ENCODE measurements at regions not wholly inside any gene's neighbourhood (a gene's known extent, or its start where the extent isn't known, plus 50 kb on each side); places are given as distances from the start of the nearest gene placed in this dataset.

DNA sequence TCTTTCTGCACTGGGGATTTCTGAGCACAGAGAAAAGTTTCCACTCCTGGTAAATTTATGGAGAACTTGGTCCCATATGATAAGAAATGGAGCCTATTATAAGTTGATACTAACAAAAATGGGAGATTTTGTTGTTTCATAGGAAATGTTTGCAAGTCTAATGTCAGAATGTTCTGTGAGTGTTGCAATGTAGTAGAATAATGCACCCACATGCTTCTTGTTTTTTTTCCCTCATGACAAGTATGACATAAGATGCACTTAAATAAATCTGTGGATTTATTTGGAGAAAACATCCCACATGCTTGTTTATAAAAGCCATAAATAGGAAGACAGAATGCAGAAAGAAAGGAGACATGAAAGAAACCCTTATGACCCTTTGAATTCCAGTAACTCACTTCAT is 50.8 kb upstream of the KCNJ6 start:
- intact Hi-C loops (cut with DNase I) = no loop called here

DNA sequence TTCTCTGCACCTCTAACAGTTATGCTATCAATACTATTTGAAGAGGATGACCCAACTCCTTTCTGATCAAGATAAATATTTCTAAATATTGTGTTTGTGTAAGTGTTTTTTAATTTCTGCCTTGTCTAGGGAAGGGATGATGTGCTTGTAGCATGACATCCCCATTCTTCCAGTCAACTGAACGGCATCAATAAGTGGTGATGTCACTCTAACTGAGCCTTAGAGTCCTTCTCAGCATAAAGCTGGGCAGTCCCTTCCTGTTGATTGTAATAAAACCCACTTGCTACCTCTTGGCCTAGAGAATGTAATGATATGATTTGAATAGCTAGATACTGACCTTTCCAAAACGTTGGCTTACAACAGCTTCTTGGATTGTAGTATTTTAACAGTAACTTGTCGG is 52.5 kb upstream of the KCNJ6 start:
- DNase-seq (ENCODE audit: low spot score) = no peak
- intact Hi-C loops (cut with DNase I) = no loop called here

More for the DNA sequence above, 50.8 kb upstream of the KCNJ6 start:
- DNase-seq (ENCODE audit: low spot score) = no peak

DNA sequence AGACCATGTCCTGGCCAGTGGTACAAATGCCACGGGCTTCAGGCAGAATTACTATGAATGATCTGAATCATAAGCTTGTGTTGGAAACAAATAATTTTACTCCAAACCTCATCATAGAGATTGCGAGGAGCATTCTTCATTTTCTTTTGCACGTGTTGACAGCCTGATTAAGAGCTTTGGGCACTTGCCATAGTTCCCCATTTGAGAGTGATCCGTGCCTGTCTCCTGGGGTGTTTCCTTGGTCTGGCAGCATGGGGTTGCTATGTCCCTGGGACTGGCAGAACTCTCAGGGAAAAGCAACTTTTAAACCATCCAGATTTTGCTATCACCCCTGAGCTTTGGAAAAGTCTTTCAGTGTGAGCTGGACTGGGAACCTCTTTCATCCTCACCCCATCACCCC is 54.3 kb upstream of the KCNJ6 start:
- intact Hi-C loops (cut with DNase I) = no loop called here
- DNase-seq (ENCODE audit: low spot score) = no peak

DNA sequence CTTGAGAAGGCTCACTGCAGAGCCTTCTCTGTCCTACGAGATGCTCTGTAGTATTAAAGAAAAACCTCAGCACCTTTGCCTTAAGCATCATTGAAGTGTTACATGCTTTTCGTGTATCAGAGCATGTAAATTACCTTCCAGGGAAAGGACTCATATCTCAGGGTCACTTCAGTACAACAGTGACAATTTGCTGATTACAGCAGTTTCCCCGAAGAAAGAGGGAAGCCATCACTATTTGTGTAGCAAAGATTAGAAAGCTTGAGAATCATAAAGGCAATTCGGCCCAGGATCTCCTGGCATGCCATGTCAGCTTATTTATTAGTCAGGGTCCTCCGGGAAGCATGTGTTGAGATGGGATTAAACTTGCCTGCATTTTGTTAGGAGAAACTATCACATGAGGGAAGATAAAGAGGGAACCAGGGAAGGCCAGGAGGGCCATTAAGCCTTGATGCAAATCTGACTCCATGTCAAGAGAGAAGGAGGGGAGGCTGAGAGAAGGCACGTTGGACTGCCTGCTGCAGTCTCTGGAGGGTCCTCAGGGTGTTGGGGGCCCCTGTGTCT is 55.2 kb upstream of the KCNJ6 start:
- no peak for DNase-seq (ENCODE audit: low spot score)
- intact Hi-C loops (cut with DNase I) = no loop called here

DNA sequence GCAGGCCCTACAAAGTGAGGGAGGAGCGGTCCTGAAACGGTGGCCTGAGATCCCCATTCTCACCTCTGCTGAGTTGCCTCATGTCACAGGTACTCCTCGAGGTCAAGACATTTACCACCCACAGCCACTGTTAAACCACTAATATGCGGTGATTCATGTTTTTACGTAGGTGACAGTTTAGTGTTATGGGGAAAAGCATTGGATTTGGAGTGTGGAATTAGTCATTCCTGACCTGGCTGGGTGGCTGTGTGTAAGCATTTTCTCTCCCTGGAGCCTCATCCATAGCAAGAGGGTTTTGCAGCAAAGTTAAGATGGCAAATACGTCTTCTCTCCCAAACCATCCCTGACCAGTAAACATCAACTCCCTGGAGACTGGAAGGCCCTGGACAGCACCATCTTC is 57.8 kb upstream of the KCNJ6 start:
- intact Hi-C loops (cut with DNase I) = no loop called here
- no peak for DNase-seq (ENCODE audit: low spot score)

DNA sequence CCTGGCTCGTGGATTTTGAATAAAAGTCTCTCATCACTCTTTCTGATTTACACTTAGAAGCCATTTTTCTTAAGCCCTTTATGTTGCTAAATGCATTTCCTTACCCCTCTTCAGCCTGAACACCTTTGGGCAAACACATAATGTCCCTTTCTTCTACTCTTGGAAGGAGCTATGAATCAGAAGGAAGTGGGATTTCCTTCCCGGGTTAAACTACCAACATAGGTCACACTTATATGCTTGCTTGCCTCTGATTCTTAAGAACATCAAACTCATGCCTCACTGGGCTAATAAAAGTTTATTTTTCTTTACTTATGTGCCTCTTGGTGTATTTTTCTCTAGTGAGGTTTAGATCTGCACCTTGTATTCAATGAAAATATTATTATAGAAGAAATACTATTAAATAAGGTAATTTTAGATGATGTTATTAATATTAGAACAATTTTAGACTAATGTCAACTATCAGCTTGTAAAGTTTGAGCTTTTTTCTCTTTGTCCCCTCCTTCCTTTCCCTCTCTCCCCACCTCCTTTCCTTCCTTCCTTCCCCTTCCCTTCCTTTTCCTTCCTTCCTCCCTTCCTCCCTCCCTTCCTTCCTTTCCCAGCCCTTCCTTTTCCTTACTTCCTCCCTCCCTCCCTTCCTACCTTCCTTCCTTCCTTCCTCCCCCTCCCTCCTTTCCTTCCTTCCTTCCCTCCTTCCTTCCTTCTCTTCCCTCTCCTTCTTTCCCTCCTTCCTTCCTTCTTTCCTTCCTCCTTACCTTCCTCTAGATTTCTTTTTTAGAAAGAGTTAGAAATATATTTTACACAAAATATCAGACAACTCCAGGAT is 66.5 kb upstream of the KCNJ6 start:
- no peak for DNase-seq (ENCODE audit: low spot score)
- intact Hi-C loops (cut with DNase I) = no loop called here

DNA sequence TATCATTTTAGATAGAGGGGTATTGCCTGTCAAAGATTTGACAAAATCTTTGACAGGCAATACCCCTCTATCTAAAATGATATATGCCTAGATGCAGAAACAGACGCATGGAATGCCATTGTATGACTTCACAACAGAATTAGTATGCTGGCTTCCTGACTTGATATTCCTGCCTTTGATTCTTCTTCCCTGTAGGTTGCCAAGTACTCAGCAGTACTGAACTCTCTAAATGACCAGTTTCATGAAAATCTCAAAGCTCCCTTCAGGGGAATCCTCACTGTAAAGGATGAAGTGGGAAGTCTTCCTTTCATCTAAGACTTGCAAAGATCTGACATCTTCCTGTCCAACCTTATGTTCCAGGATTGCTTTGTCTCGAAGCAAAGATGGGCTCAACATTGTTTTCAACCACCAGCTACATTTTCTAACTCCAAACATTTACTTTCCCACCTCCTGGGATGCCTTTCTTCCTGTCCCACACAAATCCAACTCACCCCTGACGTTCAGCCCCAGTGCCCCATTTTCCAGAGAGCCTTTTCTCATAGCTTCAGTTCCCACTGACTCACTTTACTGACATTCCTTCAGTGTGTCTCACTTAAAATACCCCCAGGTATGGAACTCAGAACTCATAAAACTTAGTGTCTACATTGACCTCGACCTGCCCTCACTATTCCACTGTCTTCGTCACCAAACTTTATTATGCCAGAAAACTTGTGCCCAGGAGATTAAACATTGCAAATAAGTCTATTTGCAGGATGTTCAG is 67.3 kb upstream of the KCNJ6 start:
- intact Hi-C loops (cut with DNase I) = no loop called here
- no peak for DNase-seq (ENCODE audit: low spot score)

DNA sequence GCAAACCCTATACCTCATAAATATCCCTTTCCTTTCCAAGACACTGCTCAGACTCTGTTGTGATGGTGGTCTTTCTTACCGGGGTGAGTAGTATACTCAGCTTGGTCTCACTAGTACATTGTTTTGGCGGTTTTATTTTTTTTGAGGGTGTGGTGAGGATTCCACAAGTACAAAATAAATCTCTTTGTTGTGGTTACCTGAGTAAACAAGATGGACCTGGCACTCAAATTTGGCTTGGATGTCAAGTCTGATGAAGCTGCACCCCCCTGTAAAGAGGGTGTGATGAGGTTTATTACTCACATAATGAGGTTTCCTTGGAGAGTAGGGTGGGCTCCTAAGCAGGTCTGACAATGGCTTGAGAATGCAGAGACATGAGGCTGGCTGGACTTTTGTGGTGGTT is 68.2 kb upstream of the KCNJ6 start:
- no peak for DNase-seq (ENCODE audit: low spot score)
- intact Hi-C loops (cut with DNase I) = no loop called here

DNA sequence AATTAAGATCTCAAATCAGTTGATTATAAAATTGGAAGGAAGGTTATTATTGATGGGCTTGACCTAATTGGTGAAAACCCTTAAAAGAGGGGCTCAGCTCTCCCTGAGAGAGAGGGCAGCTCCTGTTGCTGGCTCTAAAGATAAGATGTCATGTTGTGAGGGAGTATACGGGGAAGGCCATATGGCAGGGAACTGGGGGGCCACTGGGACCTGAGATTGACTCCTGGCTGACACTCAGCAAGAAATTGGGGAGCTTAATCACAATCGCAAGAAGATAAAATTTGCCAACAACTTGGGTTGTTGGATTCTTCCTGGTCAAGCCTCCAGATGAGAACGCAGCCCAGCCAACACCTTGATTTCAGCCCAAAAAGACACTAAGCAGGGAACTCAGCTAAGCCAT is 69.7 kb upstream of the KCNJ6 start:
- no peak for DNase-seq (ENCODE audit: low spot score)
- intact Hi-C loops (cut with DNase I) = no loop called here

DNA sequence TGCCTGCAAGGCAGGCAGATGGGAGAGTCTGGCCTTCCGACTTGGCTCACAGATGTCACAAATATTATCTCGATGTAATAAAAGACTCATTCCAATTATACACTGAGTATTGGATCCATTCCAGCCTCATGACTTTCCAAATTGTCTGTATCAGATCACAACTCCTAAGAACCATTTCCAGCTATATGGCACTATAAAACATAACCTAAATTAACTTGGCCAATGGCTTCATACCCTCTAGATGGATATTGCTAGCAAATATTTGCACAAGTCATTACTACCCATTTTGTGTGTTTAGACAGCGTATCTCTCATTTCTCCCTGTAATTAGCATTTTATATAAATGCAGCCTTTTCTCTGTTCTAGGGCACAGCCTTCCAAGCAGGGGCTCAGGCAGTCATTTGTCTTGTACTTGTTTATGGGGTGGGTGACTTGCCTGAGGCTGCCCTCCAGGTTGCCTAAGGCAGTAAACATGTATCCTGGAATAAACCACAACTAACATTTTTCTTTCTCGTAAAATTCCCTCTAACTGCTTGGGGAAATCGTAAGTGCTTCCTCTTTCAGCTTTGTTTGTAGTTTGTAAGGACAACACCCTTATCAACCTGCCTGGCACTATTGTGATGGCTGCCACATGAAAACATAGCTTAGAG is 70.6 kb upstream of the KCNJ6 start:
- DNase-seq (ENCODE audit: low spot score) = no peak
- intact Hi-C loops (cut with DNase I) = no loop called here

DNA sequence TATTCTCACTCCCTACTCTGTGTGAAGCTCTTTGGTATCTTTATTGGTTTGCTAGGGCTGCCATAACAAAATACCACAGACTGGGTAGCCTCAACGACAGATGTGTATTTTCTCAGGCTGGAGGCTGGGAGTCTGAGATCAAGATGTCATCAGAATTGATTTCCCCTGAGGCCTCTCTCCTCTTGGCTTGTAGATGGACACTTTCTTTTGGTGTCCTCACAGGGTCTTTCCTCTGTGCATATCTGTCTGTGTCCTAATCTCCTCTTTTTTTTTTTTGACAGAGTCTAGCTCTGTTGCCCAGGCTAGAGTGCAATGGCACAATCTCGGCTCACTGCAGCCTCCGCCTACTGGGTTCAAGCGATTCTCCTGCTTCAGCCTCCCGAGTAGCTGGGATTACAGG is 71.4 kb upstream of the KCNJ6 start:
- intact Hi-C loops (cut with DNase I) = no loop called here
- no peak for DNase-seq (ENCODE audit: low spot score)

DNA sequence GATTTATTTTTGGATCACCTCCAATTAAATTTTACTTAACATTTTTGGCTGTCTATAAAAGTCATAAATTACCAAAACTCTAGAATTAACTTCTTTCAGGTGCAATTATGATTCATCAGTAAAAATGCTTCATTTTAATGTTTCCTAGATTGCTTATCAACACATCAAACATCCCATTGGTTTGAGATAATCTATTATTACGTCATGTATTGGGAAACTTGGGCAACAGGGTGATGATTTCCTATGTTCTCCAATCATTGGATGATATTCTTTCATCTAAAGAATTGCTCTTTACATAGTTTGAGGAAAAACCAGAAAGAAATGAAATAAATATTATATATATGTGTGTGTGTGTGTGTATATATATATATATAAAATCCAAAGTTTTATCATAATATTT is 76.8 kb upstream of the KCNJ6 start:
- intact Hi-C loops (cut with DNase I) = no loop called here
- DNase-seq (ENCODE audit: low spot score) = no peak

DNA sequence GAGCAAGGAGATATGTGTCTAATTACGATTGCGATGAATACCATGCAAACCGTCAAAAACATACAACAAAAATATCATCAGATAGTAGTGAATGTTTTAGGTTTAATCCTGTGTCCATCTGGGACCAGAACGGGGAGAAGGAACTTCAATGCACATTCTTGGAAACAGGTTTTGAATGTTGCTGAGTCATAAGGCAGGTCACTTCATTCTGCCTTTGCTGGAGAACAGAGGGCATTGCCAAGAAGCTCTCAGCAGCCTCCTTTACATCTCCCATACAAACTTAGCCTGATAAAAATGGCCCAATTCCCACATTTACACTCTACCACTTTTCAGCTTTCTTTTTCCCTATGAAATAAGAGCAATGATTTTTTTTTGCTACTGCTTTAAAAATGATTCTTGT is 78.0 kb upstream of the KCNJ6 start:
- intact Hi-C loops (cut with DNase I) = no loop called here
- no peak for DNase-seq (ENCODE audit: low spot score)

DNA sequence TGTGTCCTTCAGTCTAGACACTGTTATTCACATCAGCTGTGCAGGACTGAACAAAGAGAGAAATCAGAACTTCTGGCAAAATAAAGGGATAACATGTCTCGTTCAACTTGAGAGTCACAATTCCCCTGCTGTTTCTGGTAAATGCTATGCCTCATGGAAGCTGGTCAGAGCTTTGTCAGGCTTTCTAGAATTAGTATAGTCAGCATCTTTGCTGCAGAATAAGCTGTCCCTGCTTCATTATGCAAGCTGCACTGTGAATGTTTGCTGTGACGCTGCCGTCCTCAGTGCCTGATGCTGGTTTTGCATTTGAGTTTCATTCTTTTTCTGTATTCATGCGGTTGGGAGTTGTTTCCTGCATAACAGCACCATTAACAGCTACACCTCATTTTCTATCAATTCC is 96.4 kb upstream of the KCNJ6 start:
- intact Hi-C loops (cut with DNase I) = no loop called here
- DNase-seq (ENCODE audit: low spot score) = no peak

DNA sequence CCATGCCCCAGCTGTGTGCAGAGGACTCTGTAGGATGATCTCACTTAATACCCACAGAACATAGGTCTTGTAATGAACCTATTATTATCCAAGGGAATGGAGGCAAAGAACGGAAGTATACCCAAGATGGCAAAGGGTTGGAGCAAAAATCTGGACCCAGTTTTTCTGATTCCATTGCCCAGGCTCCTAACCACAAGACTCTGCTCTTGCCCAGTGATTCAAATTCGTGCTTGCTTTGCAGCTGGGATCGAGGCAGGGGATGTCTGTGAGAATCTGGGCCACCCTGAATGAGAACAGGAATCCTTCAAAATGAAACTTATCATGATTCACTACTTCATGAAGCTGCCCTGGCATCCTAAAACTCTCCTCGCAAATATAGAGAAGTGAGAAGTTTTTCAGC is 97.5 kb upstream of the KCNJ6 start:
- intact Hi-C loops (cut with DNase I) = no loop called here
- no peak for DNase-seq (ENCODE audit: low spot score)

DNA sequence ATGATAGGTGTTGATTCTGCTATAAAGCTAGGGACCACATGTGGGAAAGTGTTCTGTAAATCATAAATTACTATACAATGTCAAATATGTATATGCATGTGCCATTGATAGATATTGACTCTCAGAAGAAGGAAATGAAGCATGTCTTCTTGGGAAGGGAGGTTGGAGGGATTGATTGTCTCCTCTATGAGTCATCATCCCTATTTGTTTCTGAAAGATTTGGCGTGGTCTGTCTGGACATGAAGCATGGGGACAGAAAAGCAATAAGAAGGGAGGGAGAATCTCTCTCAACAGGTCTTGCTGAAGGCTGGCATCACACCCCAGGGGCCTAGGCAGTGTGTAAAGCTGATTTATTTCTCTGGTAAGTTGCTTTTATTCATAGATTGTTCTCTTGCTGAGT is 98.0 kb upstream of the KCNJ6 start:
- intact Hi-C loops (cut with DNase I) = no loop called here
- DNase-seq (ENCODE audit: low spot score) = no peak

DNA sequence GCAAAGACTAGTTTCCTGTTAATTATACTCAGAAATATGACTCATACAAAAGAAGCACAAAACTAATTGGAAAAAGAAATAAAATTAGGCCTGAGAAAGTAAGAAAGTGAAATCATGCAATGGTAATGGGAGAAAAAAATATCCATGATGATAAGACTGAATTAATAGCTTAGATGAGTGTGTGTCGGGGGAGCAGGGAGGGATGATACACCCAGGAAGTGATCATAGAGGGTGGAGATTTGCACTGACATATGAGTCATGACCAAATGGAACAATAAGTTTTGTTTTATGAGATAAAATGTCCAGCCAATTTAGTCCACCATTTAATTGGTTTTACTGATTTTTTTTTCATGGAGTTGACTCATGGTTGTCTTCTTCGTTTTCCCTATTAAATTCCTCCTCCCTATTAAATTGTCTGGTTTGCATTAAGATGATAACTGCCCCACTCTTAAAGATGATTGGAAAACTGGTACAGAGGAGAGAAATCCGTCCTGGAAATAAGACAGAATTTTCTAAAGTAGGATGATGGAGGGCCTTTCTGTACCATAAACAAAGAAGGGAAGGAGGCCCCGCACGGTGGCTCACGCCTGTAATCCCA is 111.7 kb upstream of the KCNJ6 start:
- no peak for DNase-seq (ENCODE audit: low spot score)
- intact Hi-C loops (cut with DNase I) = no loop called here

DNA sequence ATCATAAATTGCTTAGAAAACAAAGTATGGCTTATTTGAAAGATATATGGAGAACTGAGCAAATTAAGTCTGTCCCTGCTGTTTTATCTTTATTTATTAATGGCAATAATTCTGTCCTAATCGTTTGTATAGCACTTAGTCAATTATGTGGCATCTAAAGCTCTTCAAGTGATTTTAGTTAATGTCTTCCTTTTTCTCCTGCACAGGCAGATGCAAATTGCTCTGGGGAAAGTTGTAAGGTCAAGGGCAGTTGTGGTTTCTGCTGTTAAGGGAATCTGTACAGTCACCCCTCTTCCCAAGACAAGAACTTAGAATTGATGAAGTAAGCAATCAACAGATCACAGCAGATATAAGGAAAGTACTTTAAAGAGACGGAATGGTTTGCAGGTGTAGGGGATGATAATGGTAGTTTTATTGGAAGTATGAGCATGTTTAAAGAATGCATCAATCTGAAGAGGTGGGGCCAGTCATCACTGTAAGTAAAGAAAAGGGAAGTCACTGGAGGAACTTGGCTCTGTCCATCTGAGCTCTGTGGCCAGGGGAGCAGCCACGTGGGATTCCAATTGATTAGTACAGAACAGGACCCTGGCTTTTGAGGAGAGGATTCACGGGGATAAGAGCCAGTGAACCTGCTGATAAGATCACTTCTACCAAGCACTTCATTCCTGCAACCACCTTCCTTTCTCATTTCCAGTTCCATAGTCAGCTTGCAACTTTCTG is 116.0 kb upstream of the KCNJ6 start:
- DNase-seq (ENCODE audit: low spot score) = no peak
- intact Hi-C loops (cut with DNase I) = no loop called here

DNA sequence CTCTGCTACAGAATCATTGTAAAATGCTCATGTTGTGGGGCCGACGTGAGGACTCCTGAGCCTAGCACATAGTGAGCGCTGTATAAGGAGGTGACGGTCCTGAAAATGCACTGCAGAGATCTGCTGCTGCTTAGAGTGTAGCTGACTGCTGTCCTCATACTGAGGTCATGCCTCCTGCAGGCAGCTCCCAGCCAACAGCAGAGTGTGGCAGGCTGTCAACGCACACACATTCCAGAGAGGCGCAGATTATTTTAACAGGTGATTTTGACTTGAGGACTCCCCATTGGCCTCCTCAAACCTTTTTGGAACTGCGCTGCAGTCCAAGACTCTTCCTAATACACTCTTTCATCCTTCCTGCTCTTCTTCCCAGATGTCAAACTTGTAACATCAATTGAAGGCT is 119.8 kb upstream of the KCNJ6 start:
- intact Hi-C loops (cut with DNase I) = no loop called here

DNA sequence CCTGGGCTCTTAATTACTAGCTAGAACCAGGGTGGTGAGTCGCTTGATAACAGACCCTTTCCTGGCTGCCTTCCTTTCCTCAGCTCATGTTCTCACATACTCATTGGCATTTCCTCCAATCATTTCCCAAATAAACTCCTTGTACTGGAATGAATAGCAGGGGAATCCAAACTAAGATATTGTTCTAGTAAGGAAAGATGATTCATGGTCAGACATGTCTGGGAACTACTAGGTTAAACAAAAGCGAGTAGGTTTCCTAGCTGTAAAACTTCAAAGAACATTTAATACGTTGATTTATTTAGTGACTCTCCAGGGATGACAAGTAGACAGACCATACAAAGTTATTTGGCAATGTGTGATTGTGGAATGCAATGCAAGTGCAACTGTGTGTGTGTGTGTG is 121.2 kb upstream of the KCNJ6 start:
- intact Hi-C loops (cut with DNase I) = no loop called here
- no peak for DNase-seq (ENCODE audit: low spot score)

More for the DNA sequence above, 119.8 kb upstream of the KCNJ6 start:
- DNase-seq (ENCODE audit: low spot score) = no peak

All from cardiac septum (tissue), 1 donor.